Activated CD8-positive, alpha-beta memory T cell treated with anti-CD3 and anti-CD28 coated beads, Interleukin-2, amount 10 ng/mL, durations not matched to agents 7 days and 5 days (primary cell): ENCODE measurements at regions not wholly inside any gene's neighbourhood (a gene's known extent, or its start where the extent isn't known, plus 50 kb on each side); places are given as distances from the start of the nearest gene placed in this dataset.

ENCODE experiments used
- ATAC-seq: fragments of 150-1000 bp; cut with Tn5 transposase; one replicate; pipeline ENCODE4 v1.10.0; 2021; ENCODE audit warnings: moderate library complexity
- CTCF ChIA-PET: fragments of 350-600 bp; sonication (Branson Sonifier 250); formaldehyde crosslinking; loops from one replicate; lab custom pipeline; 2021; ENCODE audit warnings: antibody characterized with exemption; lab: Charles Lee
- DNase-seq: peaks from one replicate; pipeline ENCODE4 v3.0.0-alpha.2; 2020
- H3K27ac Mint-ChIP-seq: one replicate; pipeline ENCODE4 v1.8.0; 2021; ENCODE audit warnings: mild to moderate bottlenecking, mixed read lengths
- H3K27me3 Mint-ChIP-seq: one replicate; pipeline ENCODE4 v1.8.0; 2021; ENCODE audit warnings: mixed read lengths
- H3K36me3 Mint-ChIP-seq: one replicate; pipeline ENCODE4 v1.8.0; 2021; ENCODE audit warnings: mild to moderate bottlenecking, mixed read lengths
- H3K4me1 Mint-ChIP-seq: one replicate; pipeline ENCODE4 v1.8.0; 2021; ENCODE audit warnings: mixed read lengths
- H3K4me3 Mint-ChIP-seq: one replicate; pipeline ENCODE4 v1.8.0; 2021; ENCODE audit warnings: mild to moderate bottlenecking, moderate library complexity, mixed read lengths
- H3K9me3 Mint-ChIP-seq: one replicate; pipeline ENCODE4 v1.8.0; 2022; ENCODE audit warnings: low read depth, mixed read lengths

DNA sequence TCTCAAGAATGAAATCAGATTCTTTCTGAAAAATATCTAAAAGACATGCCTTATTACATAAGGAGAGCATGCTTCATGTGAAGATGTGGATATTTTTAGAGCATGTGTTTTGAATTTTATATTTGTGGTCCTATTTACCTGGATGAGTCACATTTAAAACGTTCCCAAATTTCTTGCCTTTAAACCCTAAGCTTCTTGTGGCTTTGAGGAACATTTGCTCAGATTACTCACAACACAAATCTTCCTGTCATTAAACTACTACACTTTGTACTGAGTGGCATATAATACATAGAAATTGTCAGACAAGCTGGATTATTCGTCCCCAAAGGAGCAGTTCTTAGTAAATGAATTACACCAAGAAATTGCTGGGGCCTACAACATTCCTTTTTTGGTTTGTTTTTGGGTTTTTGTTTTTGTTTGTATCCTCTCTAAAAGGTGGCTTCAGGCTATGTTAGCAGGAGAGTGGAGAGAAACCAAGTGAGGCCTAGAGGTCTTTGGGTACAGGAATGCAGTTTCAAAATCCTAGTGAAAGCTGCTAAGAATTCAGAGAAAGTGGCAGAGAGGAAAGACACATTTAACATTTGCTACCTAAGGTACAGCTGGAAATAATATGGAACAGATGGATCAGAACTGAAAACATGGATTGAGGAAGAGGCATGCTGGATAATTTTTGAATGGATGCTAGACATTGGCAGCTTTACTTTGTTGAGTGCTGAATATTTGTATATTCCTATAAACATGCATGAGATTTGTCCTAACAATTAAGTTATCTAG lies 128.1 kb downstream of the RPL22L1 start:
- Mint-ChIP-seq H3K4me3 (no peak overlapping the region), H3K4me1 (no peaks in the 10 kb centered on the region), H3K27ac (no peak overlapping the region), H3K27me3 (peaks cover 18% of the 10 kb centered on the region), H3K36me3 (no peaks in the 10 kb centered on the region), H3K9me3 (no peaks in the 10 kb centered on the region)
- CTCF ChIA-PET: no interaction called here
- ATAC-seq: no peak
- no peak for DNase-seq

DNA sequence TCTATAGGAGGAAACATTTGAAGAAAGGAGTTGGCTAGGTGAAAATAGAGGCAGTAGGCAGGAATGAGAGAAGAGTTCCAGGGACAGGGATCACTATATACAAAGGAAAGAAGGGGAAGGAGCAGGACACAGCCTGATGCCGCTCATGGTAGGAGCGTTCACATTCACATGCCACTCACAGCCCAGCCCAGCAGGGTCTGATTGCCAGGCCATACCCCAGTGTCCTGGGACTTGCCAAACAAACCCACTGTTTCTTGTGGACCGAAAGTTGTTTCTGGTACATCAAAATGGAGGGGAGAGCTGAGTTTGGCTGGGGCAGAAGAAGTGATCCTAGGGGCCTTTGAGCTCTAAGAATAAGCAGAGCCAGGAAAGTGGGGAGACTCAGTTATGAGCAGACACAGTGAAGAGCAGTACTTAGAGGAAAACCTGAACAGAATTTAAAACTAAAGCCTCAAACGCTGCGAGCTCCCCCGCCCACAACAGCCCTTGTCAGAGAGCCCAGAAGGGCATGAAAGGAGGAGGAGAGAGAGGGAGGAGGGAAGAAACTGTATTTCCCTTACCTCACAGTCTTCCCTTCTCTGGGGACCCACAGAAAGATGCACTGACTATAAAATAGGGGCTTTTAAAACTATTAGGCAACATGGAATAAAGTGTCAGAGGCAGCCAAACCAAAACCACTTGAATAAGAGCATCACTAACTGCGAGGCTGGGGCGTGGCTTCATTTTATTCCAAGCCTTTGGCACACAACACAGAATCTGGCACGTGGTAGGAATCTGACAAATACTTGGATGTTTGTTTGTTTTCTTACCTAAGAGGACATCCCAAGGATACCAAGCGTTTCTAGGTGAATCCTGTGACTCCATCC lies 129.0 kb downstream of the RPL22L1 start:
- Mint-ChIP-seq H3K27ac (no peak overlapping the region), H3K9me3 (no peaks in the 10 kb centered on the region), H3K36me3 (no peaks in the 10 kb centered on the region), H3K4me3 (no peak overlapping the region), H3K4me1 (no peaks in the 10 kb centered on the region), H3K27me3 (peaks cover 17% of the 10 kb centered on the region)
- CTCF ChIA-PET: no interaction called here
- ATAC-seq: no peak
- no peak for DNase-seq

DNA sequence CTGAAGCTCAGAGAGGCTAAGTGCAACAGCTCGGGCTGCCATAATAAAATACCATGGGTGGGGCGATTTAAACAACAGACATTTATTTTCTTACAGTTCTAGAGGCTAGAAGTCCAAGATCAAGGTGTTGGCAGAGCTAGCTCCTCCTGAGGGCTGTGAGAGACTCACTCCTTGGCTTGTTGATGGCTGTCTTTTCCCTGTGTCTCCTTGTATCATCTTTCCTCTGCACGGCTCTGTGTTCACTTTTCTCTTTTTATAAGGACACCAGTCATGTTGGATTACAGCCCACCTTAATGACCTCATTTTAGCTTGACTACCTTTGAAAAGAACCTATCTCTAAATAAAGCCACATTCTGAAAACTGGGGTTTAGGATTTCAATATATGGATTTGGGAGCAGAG lies 129.7 kb downstream of the RPL22L1 start:
- Mint-ChIP-seq H3K4me3 (no peak overlapping the region), H3K4me1 (no peaks in the 10 kb centered on the region), H3K27me3 (peaks cover 20% of the 10 kb centered on the region), H3K36me3 (no peaks in the 10 kb centered on the region), H3K27ac (no peak overlapping the region), H3K9me3 (no peaks in the 10 kb centered on the region)
- DNase-seq (no peak), ATAC-seq (no peak)
- CTCF ChIA-PET: interaction anchor here (0.7 kb wide), 1 partner anchor 325 kb away, joined by 3 read pairs; no protein-coding TSS in a partner anchor

DNA sequence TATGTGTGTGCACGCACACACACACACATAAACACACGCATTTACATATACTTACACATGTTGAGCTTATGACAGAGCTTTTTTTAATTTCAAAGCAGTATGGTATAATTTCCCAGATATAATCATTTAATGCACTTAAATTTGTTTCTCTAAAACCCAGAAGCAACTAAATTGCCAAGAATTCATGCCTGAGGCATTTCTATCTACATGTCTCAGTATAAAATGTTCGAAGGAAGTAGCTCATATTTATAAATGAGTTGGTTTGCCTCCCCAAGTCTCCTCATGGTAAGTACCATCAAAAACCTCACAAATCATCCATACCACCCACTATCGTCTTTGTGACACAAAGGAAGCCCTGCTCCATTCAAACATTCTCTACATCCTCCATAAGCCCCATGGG lies 130.6 kb downstream of the RPL22L1 start:
- Mint-ChIP-seq H3K36me3 (no peaks in the 10 kb centered on the region), H3K9me3 (no peaks in the 10 kb centered on the region), H3K4me1 (no peaks in the 10 kb centered on the region), H3K4me3 (no peak overlapping the region), H3K27me3 (peaks cover 27% of the 10 kb centered on the region), H3K27ac (no peak overlapping the region)
- CTCF ChIA-PET: interaction anchor here (0.7 kb wide), 1 partner anchor 324 kb away, joined by 3 read pairs; no protein-coding TSS in a partner anchor
- no peak for ATAC-seq
- no peak for DNase-seq

DNA sequence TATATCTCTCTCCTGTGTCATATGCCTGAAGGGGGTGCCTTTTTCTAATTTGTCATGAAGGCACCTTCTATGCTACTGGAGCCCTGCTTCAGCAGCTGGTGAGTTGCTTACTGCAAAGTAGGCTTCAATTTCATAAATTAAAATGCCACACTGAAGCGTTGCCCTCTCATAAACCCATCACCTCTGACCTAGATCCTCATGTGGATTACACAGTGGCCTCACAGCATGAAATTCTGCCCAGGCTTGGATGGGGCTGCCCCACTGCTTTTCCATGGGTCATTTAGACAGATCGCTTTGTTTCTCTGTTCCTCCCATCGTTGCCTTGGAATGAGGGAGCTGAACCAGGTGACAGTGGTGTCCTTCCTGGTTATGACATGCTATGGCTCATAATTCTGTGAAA lies 131.2 kb downstream of the RPL22L1 start:
- ATAC-seq: no peak
- H3K27ac Mint-ChIP-seq: no peak overlapping the region
- H3K27me3 Mint-ChIP-seq: peaks cover 31% of the 10 kb centered on the region
- CTCF ChIA-PET: no interaction called here
- no peaks in the 10 kb centered on the region for H3K9me3 Mint-ChIP-seq
- H3K4me3 Mint-ChIP-seq: no peak overlapping the region
- no peaks in the 10 kb centered on the region for H3K36me3 Mint-ChIP-seq
- DNase-seq: no peak
- H3K4me1 Mint-ChIP-seq: no peaks in the 10 kb centered on the region

DNA sequence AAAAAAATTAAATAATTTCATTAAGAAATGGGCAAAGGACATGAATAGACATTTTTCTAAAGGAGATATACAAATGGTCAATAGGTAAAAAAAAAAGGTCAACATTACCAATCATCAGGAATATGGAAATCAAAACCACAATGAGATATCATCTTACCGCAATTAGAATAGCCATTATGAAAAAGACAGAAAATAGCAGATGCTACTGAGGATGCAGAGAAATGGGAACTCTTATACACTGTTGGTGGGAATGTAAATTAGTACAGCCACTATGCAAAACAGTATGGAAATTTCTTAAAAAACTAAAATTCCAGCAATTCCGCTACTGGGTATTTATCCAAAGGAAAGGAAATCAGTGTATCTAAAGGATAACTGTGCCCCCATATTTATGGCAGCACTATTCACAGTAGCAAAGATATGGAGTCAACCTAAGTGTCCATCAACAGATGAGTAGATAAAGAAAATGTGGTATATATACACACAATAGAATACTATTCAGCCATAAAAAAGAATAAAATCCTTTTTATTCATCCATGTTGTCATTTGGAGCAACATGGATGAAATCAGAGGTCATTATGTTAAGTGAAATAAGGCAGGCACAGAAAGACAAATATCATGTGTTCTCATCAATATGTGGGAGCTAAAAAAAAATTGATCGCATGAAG lies 132.4 kb downstream of the RPL22L1 start:
- H3K27ac Mint-ChIP-seq: no peak overlapping the region
- H3K36me3 Mint-ChIP-seq: no peaks in the 10 kb centered on the region
- no peaks in the 10 kb centered on the region for H3K4me1 Mint-ChIP-seq
- no peak overlapping the region for H3K4me3 Mint-ChIP-seq
- no peak for ATAC-seq
- CTCF ChIA-PET: no interaction called here
- no peak for DNase-seq
- no peaks in the 10 kb centered on the region for H3K9me3 Mint-ChIP-seq
- peaks cover 34% of the 10 kb centered on the region for H3K27me3 Mint-ChIP-seq

DNA sequence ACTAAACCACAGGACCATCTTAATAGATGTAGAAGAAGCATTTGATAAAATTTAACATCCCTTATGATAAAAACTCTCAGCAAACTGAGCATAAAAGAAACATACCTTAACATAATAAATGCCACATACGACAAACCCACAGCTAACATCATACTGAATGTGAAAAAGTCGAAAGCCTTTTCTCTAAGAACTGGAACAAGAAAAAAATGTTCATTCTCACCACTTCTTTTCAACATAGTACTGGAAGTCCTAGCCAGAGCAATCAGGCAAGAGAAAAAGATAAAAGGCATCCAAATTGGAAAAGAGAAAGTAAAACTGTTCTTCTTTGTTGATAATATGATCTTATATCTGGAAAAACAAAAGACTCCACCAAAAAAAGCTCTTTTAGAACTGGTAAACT lies 134.2 kb downstream of the RPL22L1 start:
- DNase-seq: no peak
- CTCF ChIA-PET: no interaction called here
- no peak overlapping the region for H3K4me3 Mint-ChIP-seq
- no peaks in the 10 kb centered on the region for H3K9me3 Mint-ChIP-seq
- no peak for ATAC-seq
- no peak overlapping the region for H3K27ac Mint-ChIP-seq
- H3K27me3 Mint-ChIP-seq: peaks cover 45% of the 10 kb centered on the region
- no peaks in the 10 kb centered on the region for H3K36me3 Mint-ChIP-seq
- H3K4me1 Mint-ChIP-seq: no peaks in the 10 kb centered on the region

DNA sequence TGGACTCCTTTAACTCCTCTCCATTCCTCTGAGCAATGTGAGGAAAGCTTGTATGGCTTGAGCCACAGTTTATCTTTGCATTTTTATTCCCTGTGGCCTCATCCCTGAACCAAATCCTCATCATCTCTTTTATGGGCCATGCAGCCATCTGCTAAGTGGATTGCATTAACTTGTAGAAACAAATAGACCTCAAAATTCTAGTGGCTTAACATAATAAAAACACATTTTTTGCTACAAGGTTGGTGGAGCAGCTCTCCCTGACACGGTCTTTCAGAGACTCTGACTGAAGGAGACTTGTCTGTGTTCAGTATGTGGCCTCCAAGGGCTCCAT lies 135.3 kb downstream of the RPL22L1 start:
- no peak overlapping the region for H3K4me3 Mint-ChIP-seq
- H3K36me3 Mint-ChIP-seq: no peaks in the 10 kb centered on the region
- ATAC-seq (no peak), DNase-seq (no peak)
- H3K27ac Mint-ChIP-seq: no peak overlapping the region
- H3K9me3 Mint-ChIP-seq: no peaks in the 10 kb centered on the region
- CTCF ChIA-PET: interaction anchor here (1.3 to 1.4 kb wide), 2 partner anchors 12 to 77 kb away, joined by 3 to 5 read pairs; no protein-coding TSS in a partner anchor
- no peaks in the 10 kb centered on the region for H3K4me1 Mint-ChIP-seq
- peaks cover 42% of the 10 kb centered on the region for H3K27me3 Mint-ChIP-seq

DNA sequence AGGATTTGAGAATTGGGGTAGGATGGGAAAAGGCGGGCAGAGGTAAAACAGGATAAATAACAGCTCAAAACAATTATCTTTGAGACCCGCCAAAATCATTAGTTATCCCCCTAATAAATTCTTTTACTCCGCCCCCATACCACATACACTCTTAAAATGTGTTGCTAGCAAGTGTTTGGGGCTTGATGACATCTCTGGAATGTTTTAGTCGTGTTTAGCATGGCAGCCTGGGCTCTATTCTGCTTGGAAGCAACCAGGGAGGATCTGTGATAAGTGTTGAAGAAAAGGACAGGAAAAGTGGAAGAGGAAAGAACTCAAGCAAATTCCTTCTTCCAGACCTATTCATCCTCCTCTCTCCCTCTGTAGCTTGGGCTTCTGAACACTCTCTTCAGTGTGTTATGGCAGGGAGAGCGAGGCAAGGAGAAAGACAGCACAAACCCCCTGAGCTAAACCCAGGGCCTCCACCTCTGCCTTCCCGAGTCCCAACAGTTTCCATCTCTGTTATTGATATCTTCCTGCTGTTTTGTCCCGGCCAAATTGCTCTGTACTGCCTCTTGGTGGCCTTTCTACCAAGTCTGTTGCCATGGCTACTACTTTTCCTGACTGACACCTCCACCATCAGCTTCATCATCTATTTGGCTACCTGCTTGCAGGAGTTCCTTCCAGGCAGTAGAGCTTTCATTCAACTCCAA lies 135.8 kb downstream of the RPL22L1 start:
- Mint-ChIP-seq H3K36me3 (no peaks in the 10 kb centered on the region), H3K4me1 (no peaks in the 10 kb centered on the region), H3K27ac (no peak overlapping the region), H3K4me3 (no peak overlapping the region), H3K9me3 (no peaks in the 10 kb centered on the region), H3K27me3 (peaks cover 42% of the 10 kb centered on the region)
- ATAC-seq (no peak), DNase-seq (no peak)
- CTCF ChIA-PET: interaction anchor here (1.3 to 1.4 kb wide), 2 partner anchors 12 to 77 kb away, joined by 3 to 5 read pairs; no protein-coding TSS in a partner anchor

DNA sequence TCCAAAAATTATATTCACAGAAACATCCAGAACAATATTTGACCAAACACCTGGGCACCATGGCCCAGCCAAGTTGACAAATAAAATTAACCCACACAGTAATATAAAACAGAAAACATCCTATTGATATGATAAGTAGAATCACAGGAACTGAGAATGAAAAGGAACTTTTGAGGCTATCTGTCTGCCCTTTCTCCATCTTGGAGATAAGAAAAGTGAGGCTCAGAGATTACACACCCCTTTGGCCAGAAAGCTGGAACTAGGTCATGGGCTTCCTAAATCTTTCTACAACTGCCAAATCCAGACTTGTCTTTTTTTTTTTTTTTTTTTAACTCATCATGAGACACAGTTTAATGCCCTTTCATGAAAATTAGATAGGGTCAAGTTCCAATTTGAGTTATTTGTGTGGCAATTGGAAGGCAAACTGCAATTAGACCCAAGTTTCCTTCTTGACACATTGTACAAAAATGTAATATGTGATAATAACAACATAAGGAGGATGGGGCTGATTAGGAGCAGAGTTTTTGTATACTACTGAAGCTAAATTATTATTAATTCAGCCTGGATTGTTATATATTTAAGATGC lies 137.2 kb downstream of the RPL22L1 start:
- peaks cover 42% of the 10 kb centered on the region for H3K27me3 Mint-ChIP-seq
- no peaks in the 10 kb centered on the region for H3K36me3 Mint-ChIP-seq
- CTCF ChIA-PET: no interaction called here
- H3K4me3 Mint-ChIP-seq: no peak overlapping the region
- DNase-seq: no peak
- H3K9me3 Mint-ChIP-seq: no peaks in the 10 kb centered on the region
- no peak overlapping the region for H3K27ac Mint-ChIP-seq
- no peak for ATAC-seq
- H3K4me1 Mint-ChIP-seq: no peaks in the 10 kb centered on the region

DNA sequence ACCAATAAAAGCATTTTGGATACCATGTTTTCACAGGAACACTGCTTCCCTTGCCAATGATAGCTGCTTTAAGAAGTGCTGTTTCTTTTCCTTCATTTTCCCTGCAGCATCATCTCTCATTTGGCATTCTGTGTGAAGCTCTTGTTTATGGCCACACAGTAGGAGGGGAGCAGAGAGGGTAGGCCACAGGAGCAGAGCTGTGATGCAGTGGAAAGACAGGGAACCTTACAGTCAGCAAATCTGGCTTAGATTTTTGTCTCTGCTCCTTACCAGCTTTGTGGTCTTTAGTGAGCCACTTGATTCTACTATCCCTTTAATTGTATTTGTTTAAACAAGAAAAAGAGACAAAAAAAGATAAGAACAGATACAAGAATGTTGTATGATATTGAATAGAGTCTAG lies 138.7 kb downstream of the RPL22L1 start:
- Mint-ChIP-seq H3K27ac (no peak overlapping the region), H3K27me3 (peaks cover 38% of the 10 kb centered on the region), H3K36me3 (no peaks in the 10 kb centered on the region), H3K4me1 (no peaks in the 10 kb centered on the region), H3K9me3 (no peaks in the 10 kb centered on the region), H3K4me3 (no peak overlapping the region)
- CTCF ChIA-PET: no interaction called here
- no peak for ATAC-seq
- no peak for DNase-seq

DNA sequence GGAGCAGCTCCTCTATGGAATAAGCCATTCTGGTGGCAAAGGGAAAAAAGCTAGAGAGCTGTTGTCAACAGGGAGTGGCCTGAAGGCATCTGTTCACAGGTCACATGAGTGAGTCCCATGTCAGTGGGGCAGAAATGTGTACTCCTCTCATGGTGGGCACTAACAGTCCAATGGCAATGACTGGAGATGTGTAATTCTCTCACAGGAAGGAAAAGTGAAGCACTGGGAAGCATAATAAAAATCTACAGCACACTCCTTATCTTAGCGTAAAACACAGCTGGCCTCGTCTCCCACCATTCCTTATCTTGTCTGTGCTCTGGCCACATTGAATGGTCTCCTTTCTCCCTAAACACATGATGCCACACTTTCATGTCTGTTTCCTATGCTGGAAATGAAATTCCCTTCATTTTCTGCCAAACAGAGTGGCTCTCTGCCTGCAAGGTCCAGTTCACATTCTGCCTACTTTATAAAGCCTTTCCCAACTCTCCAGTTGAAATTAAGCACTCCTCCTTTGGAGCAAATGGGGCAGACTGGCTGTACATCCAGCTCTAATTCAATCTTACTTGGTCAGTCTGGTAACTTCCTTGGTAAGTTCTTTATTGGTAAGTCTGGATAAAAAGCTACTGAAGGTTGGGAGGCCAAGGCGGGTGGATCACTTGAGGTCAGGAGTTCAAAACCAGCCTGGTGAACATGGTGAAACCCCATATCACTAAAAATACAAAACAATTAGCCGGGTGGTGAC lies 139.8 kb downstream of the RPL22L1 start:
- Mint-ChIP-seq H3K4me1 (no peaks in the 10 kb centered on the region), H3K27me3 (peaks cover 28% of the 10 kb centered on the region), H3K36me3 (no peaks in the 10 kb centered on the region), H3K4me3 (no peak overlapping the region), H3K9me3 (no peaks in the 10 kb centered on the region), H3K27ac (no peak overlapping the region)
- CTCF ChIA-PET: no interaction called here
- ATAC-seq: no peak
- DNase-seq: no peak
